Endothelial cell of umbilical vein (primary cell): ENCODE measurements at regions not wholly inside any gene's neighbourhood (a gene's known extent, or its start where the extent isn't known, plus 50 kb on each side); places are given as distances from the start of the nearest gene placed in this dataset.

Experiments
- BruUV-seq: library from RNA; stranded (reverse); fragments of 400-500 nt; replicated peaks from 2 replicates; lab custom pipeline; 2021; lab: Mats Ljungman, UMichigan
- CTCF ChIA-PET: fragments of 300-600, 350-600 bp; sonication (Branson Sonifier 250); formaldehyde crosslinking; loops from one replicate; lab custom pipeline; 2021; ENCODE audit warnings: antibody characterized with exemption, inconsistent platforms; lab: Charles Lee
- POLR2A ChIA-PET: fragments of 300-600, 350-600 bp; sonication (Branson Sonifier 250); formaldehyde crosslinking; loops from one replicate; lab custom pipeline; 2021; ENCODE audit warnings: antibody characterized with exemption, inconsistent platforms; lab: Charles Lee
- DNase-seq: peaks from one replicate; pipeline ENCODE4 v3.0.0-alpha.2; 2011; ENCODE audit warnings: low read depth, low spot score
- FAIRE-seq: peaks from 2 replicates; lab custom pipeline; 2011; peaks lifted over from hg19 to GRCh38; lab: Jason Lieb, UNC
- H2AFZ ChIP-seq: 2 replicates; pipeline ENCODE4 v1.6.0; 2012; ENCODE audit warnings: low read depth, low read length, control low read depth, inconsistent platforms
- H3K27ac ChIP-seq: 2 replicates; pipeline ENCODE4 v1.5.1; 2011; ENCODE audit warnings: low read depth, mild to moderate bottlenecking, control low read depth, low read length, moderate library complexity; ENCODE audit not compliant: insufficient read depth
- H3K27me3 ChIP-seq, 2 experiments: 2 replicates each; pipeline versions ENCODE4 v1.6.0 to v1.6.1; 2011; ENCODE audit warnings: low read length in 2 of 2, mixed read lengths in 1 of 2; ENCODE audit not compliant: control insufficient read depth in 2 of 2, insufficient read depth in 2 of 2
- H3K36me3 ChIP-seq, 2 experiments: 2 replicates in 1 of 2; 3 replicates in 1 of 2; pipeline ENCODE4 v1.5.1; 2011; ENCODE audit warnings: low read length in 2 of 2, mild to moderate bottlenecking in 1 of 2, moderate library complexity in 1 of 2; ENCODE audit not compliant: control insufficient read depth in 2 of 2, insufficient read depth in 2 of 2; ENCODE audit errors: extremely low read depth in 1 of 2
- H3K4me1 ChIP-seq: 3 replicates; pipeline ENCODE4 v1.5.1; 2011; ENCODE audit warnings: mild to moderate bottlenecking, low read length; ENCODE audit not compliant: control insufficient read depth, insufficient read depth; ENCODE audit errors: extremely low read depth
- H3K4me2 ChIP-seq: 2 replicates; pipeline ENCODE4 v1.6.1; 2011; ENCODE audit warnings: low read length, control low read depth, mixed read lengths; ENCODE audit not compliant: insufficient read depth
- H3K4me3 ChIP-seq, 3 experiments: fragments of 200-600 bp in 1 of 3; sonication (generic), shearing (Covaris generic) in 1 of 3; replicated peaks in 1 of 3; 2 replicates each; pipeline ENCODE4 v1.5.1; 2011 to 2016; ENCODE audit warnings: control low read depth in 3 of 3, low read length in 3 of 3, mild to moderate bottlenecking in 2 of 3, inconsistent platforms in 1 of 3, low read depth in 1 of 3, moderate library complexity in 1 of 3; ENCODE audit not compliant: insufficient read depth in 1 of 3
- H3K79me2 ChIP-seq: 2 replicates; pipeline ENCODE4 v1.6.0; 2012; ENCODE audit warnings: low read length, inconsistent platforms; ENCODE audit not compliant: control insufficient read depth, insufficient read depth
- H3K9ac ChIP-seq: replicated peaks from 2 replicates; pipeline ENCODE3; 2011; ENCODE audit warnings: low read length, control low read depth; ENCODE audit not compliant: insufficient read depth; ENCODE audit errors: extremely low read depth
- H3K9me1 ChIP-seq: replicated peaks from 3 replicates; pipeline ENCODE4 v1.6.0; 2011; ENCODE audit warnings: mild to moderate bottlenecking, low read length; ENCODE audit not compliant: control insufficient read depth, insufficient read depth; ENCODE audit errors: extremely low read depth
- H3K9me3 ChIP-seq: replicated peaks from 2 replicates; pipeline ENCODE4 v1.5.1; 2012; ENCODE audit warnings: low read length, inconsistent platforms; ENCODE audit not compliant: control insufficient read depth, insufficient read depth
- H4K20me1 ChIP-seq: replicated peaks from 2 replicates; pipeline ENCODE3; 2011; ENCODE audit warnings: mild to moderate bottlenecking, low read length; ENCODE audit not compliant: control insufficient read depth, insufficient read depth; ENCODE audit errors: extremely low read depth
- CTCF ChIP-seq, 2 donors: IDR thresholded peaks; 1 replicate in 1 of 2; 2 replicates in 1 of 2; pipeline ENCODE4 v1.5.1; 2011; ENCODE audit warnings: low read length in 2 of 2, mild to moderate bottlenecking in 2 of 2, moderate library complexity in 2 of 2, control low read depth in 1 of 2, inconsistent platforms in 1 of 2, low read depth in 1 of 2; ENCODE audit not compliant: insufficient read depth in 1 of 2; ENCODE audit errors: extremely low read depth in 1 of 2
- EZH2 ChIP-seq: IDR thresholded peaks from 2 replicates; pipeline ENCODE4 v1.6.1; 2012; ENCODE audit warnings: borderline replicate concordance, low read depth, mild to moderate bottlenecking, moderate library complexity, low read length, inconsistent platforms; ENCODE audit not compliant: severe bottlenecking
- FOS ChIP-seq: IDR thresholded peaks from 2 replicates; pipeline ENCODE4 v1.6.1; 2011; ENCODE audit warnings: mild to moderate bottlenecking, low read length, moderate library complexity, borderline replicate concordance; ENCODE audit not compliant: insufficient read depth
- GATA2 ChIP-seq: IDR thresholded peaks from 2 replicates; pipeline ENCODE4 v1.7.0; 2011; ENCODE audit warnings: low read depth, mild to moderate bottlenecking, moderate library complexity, mixed read lengths, low read length; ENCODE audit not compliant: insufficient read length, insufficient read depth
- JUN ChIP-seq: IDR thresholded peaks from 2 replicates; pipeline ENCODE4 v1.6.1; 2011; ENCODE audit warnings: borderline replicate concordance, low read depth; ENCODE audit not compliant: insufficient read length, insufficient read depth
- MAX ChIP-seq: IDR thresholded peaks from 2 replicates; pipeline ENCODE4 v1.6.1; 2011; ENCODE audit not compliant: insufficient read depth, insufficient read length
- MYC ChIP-seq: IDR thresholded peaks from one replicate; pipeline ENCODE4 v1.6.1; 2011; ENCODE audit warnings: mild to moderate bottlenecking, low read depth, low read length
- POLR2A ChIP-seq: IDR thresholded peaks from 2 replicates; pipeline ENCODE4 v1.6.1; 2012; ENCODE audit warnings: low read depth, mild to moderate bottlenecking, control low read depth, low read length
- POLR2AphosphoS5 ChIP-seq: IDR thresholded peaks from 2 replicates; pipeline ENCODE4 v1.6.1; 2012; ENCODE audit warnings: low read depth, mild to moderate bottlenecking, control low read depth, low read length, moderate library complexity; ENCODE audit not compliant: insufficient read depth
- dilution Hi-C: fragments of 300-500 bp; cut with MboI; formaldehyde crosslinking; loops from one replicate; pipeline ENCODE4 v1.15.0; 2019; ENCODE audit warnings: low sequenced_read_pairs; ENCODE audit not compliant: extremely low pct_ligation_motif_present
- intact Hi-C: fragments of 100-400 bp; cut with micrococcal nuclease; formaldehyde crosslinking; loops from one replicate; pipeline ENCODE4 v1.10.0; 2022

- Histone ChIP-seq H3K4me2 (no peak overlapping the region), H3K4me1 (no peaks in the 10 kb centered on the region), H3K36me3 (no peaks in the 10 kb centered on the region), H3K4me3 (no peak overlapping the region), H3K27ac (no peak overlapping the region), H4K20me1 (no peaks in the 10 kb centered on the region), H3K9me1 (no peaks in the 10 kb centered on the region), H3K9ac (no peak overlapping the region), H3K79me2 (no peaks in the 10 kb centered on the region), H2AFZ (no peak overlapping the region), H3K9me3 (no peaks in the 10 kb centered on the region), H3K27me3 (no peaks in the 10 kb centered on the region)
- TF ChIP-seq FOS (no peak), POLR2AphosphoS5 (no peak), POLR2A (no peak), EZH2 (no peak), CTCF (IDR thresholded peaks at IDR 0.05; ENCODE audit: extremely low read depth in 1 of 2, insufficient read depth in 1 of 2, low read depth in 1 of 2, low read length in 2 of 2) (no peak), MYC (no peak), JUN (no peak), GATA2 (no peak), MAX (no peak)
- BruUV-seq: no TSS peak
- POLR2A ChIA-PET: no interaction called here
- no peak for DNase-seq
- intact Hi-C loops: no loop called here
- no peak for FAIRE-seq
- CTCF ChIA-PET: no interaction called here
- dilution Hi-C loops: no loop called here
Measured at GRCh38 chr18:28712172-28712571, 535.2 kb upstream of the CDH2 start.
